GM12873 (cell line): ENCODE measurements at regions not wholly inside any gene's neighbourhood (a gene's known extent, or its start where the extent isn't known, plus 50 kb on each side); places are given as distances from the start of the nearest gene placed in this dataset.

Experiments used
- TF ChIP-seq, protein P1 (sequence below): IDR thresholded peaks from 2 replicates; pipeline ENCODE4 v1.5.1; 2012; ENCODE audit warnings: low read depth, mild to moderate bottlenecking, moderate library complexity, low read length, control low read depth; ENCODE audit not compliant: insufficient read depth; ENCODE audit errors: missing control alignments

DNA sequence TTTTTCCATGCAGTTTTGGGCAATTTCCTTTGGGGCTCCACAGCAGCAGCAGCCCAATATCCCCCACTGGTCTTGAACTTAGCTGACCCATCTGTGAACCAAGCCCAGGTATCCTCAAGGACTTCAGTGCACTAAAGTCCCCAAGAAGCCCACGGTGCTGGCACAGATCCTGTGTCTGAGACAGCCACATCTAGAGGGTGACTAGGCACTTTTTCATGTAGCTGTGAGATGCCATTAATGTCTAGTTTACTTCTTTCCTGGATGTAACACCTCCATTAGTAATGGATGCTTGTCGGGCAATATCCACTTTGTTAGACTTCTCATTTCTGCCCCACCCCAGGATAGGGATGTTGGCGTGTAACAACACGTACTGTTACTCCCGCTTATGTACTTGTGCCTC, 117.9 kb downstream of the GPCPD1 start:
- TF ChIP-seq, protein P1, sequence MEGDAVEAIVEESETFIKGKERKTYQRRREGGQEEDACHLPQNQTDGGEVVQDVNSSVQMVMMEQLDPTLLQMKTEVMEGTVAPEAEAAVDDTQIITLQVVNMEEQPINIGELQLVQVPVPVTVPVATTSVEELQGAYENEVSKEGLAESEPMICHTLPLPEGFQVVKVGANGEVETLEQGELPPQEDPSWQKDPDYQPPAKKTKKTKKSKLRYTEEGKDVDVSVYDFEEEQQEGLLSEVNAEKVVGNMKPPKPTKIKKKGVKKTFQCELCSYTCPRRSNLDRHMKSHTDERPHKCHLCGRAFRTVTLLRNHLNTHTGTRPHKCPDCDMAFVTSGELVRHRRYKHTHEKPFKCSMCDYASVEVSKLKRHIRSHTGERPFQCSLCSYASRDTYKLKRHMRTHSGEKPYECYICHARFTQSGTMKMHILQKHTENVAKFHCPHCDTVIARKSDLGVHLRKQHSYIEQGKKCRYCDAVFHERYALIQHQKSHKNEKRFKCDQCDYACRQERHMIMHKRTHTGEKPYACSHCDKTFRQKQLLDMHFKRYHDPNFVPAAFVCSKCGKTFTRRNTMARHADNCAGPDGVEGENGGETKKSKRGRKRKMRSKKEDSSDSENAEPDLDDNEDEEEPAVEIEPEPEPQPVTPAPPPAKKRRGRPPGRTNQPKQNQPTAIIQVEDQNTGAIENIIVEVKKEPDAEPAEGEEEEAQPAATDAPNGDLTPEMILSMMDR, result no peak

DNA sequence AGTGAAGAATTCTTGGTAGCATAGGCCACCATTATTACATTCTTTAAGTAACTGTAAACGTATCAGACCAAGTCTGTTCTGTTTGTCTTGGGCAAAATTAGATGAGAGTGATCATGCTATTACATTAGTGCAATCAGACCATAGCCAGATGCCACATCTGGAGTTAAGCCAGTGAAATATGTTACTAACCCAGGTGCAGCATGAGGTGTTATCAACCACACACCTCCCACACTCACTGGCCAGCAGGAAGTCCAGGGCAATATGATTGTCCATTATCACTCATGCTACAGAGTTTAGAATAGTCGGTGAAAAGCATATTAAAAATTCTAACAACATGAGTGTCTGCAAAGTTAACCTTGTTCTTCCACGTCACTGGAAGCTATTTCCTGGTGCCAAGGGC, 119.4 kb downstream of the GPCPD1 start:
- TF ChIP-seq, protein P1, result no peak

DNA sequence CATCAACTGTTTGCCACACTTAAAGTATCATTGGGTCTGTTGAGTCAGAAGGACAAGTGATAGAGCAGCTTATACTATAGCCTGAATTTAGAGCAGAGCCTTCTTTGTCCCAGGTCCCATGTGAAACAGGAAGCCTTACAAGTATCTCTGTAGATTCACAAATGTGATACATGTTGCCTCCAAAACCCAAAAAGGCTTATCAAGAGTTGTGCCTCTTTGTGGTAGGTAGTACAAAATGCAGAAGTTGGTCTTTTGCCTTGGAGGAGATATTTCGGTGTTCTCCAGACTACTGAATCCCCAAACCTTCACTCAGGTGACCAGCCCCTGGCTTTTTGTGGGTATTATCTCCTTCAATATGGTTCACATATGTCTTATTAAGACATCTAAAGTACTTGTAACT, 121.2 kb downstream of the GPCPD1 start:
- TF ChIP-seq, protein P1, result no peak

DNA sequence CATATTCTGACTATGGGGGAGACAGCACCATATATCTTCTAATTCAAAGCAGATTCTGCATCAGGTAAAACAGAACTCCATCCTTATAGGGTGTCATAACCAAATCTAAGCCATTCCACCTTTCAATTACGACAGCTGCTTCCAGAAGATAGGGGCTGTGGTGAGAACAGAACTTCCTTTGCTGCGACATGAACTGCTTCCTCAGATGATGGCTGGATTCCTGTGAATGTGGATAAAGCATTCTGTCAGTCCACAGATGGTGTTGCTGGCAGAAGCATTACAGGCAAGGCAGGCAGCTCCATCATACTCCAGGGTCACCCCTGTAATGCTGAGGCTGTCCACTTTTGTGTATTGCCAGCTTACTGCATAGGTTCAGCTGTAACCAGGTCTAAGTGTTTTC, 122.0 kb downstream of the GPCPD1 start:
- TF ChIP-seq, protein P1, result no peak

DNA sequence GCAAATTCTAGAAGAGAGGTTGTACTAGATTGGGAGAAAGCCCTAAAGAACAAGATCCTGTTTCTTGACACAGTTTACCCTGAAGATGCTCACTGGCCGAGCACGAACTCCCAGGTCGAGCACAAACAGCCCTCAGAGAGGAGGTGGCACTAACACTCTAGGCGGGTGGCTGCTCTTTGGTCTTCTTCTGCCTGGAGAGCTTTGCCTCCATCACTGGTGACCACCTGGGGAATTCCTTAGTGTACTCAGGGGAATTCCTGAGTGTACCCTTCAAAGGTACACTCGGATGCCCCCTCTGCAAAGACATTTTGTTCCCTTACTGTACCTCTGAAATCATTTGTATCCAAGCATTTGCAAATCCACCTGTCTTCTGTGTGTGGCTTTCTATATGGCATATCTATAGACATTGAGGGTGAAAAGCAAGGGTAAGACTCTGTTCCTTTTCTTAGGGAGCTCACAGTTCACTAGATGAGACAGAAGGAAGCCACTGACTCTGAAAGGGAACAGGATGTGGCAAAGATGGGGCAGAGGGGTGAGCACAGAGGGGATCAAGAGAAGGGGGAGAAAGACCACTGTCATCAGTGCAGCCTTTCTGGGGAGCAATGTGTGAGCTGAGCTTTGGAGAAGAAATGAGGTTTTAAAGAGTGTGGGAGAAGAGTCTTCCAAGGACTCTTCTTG, 124.3 kb downstream of the GPCPD1 start:
- TF ChIP-seq, protein P1, result no peak

DNA sequence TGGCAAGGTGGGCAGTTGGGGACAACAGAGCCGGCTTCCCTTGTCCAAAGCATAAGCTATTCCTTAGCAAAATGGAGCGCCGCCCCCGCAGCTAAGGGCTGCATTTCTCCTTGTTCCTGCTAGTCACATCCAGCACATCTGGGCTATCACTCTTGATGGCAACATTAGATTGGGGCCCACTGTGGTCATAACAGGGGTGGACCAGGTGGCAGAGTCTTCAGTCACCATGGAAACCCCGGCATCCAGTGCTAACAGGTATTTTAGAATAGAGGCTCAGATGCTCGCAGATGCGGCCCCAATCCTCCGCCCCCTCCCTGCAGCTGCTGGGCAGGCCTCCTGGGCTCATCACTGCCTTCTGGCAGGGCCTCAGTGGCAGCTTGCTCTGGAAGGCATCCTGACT, 125.9 kb downstream of the GPCPD1 start:
- TF ChIP-seq, protein P1, result no peak

DNA sequence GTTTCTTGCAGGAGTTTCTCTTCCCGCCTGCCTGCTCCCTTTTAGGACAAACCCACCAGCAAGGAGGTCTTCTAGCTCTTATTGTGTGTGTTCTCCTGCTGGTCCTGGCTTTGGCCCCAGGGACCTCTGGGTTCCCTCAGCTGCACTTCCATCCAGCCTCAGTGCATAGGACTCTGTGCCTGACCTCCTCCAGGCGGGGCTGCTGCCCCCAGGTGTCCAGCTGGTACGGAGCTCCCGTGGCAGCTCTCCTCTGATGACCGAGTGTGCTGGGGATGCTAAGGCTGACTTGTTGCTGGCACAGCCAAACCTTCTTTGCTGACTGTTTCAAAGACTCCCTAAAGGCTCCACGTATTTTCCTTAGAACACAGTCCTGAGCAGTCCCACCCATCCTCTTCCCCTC, 126.5 kb downstream of the GPCPD1 start:
- TF ChIP-seq, protein P1, result no peak
